MM.1S (cell line): ENCODE measurements at regions not wholly inside any gene's neighbourhood (a gene's known extent, or its start where the extent isn't known, plus 50 kb on each side); places are given as distances from the start of the nearest gene placed in this dataset.

Experiments used
- DNase-seq: peaks from one replicate; pipeline ENCODE4 v3.0.0-alpha.2; 2015
- H2AFZ ChIP-seq: fragments of 300-600 bp; sonication (generic); 2 replicates; pipeline ENCODE4 v1.6.0; 2016; ENCODE audit warnings: antibody characterized with exemption, low read length
- H3F3A ChIP-seq: fragments of 300-600 bp; sonication (generic); 2 replicates; pipeline ENCODE4 v1.6.1; 2016; ENCODE audit warnings: mild to moderate bottlenecking, antibody characterized with exemption, low read length, moderate library complexity, mixed read lengths; ENCODE audit not compliant: insufficient read depth
- H3K27ac ChIP-seq: fragments of 300-600 bp; sonication (generic); 2 replicates; pipeline ENCODE4 v1.5.1; 2016; ENCODE audit warnings: mild to moderate bottlenecking, low read length
- H3K27me3 ChIP-seq: fragments of 300-600 bp; sonication (generic); replicated peaks from 2 replicates; pipeline ENCODE4 v1.6.0; 2016; ENCODE audit warnings: low read length; ENCODE audit not compliant: insufficient read depth
- H3K36me3 ChIP-seq: fragments of 300-600 bp; sonication (generic); replicated peaks from 2 replicates; pipeline ENCODE4 v1.6.1; 2016; ENCODE audit warnings: mild to moderate bottlenecking, low read length, mixed read lengths; ENCODE audit not compliant: insufficient read depth
- H3K4me1 ChIP-seq: fragments of 300-600 bp; sonication (generic); 2 replicates; pipeline ENCODE4 v1.6.1; 2016; ENCODE audit warnings: low read length, mixed read lengths
- H3K4me2 ChIP-seq: fragments of 300-600 bp; sonication (generic); 2 replicates; pipeline ENCODE4 v1.6.0; 2016; ENCODE audit warnings: low read depth, low read length
- H3K4me3 ChIP-seq: fragments of 300-600 bp; sonication (generic); 2 replicates; pipeline ENCODE4 v1.5.1; 2016; ENCODE audit warnings: low read length, mixed read lengths
- H3K79me2 ChIP-seq: fragments of 300-600 bp; sonication (generic); 2 replicates; pipeline ENCODE4 v1.6.1; 2016; ENCODE audit warnings: mixed run types, low read length, mixed read lengths
- H3K9ac ChIP-seq: fragments of 300-600 bp; sonication (generic); 2 replicates; pipeline ENCODE4 v1.6.1; 2016; ENCODE audit warnings: low read length, mixed read lengths
- H3K9me2 ChIP-seq: fragments of 300-600 bp; sonication (generic); replicated peaks from 2 replicates; pipeline ENCODE4 v1.6.1; 2016; ENCODE audit warnings: mild to moderate bottlenecking, low read length, mixed read lengths; ENCODE audit not compliant: insufficient read depth
- H3K9me3 ChIP-seq: fragments of 300-600 bp; sonication (generic); replicated peaks from 2 replicates; pipeline ENCODE4 v1.6.1; 2016; ENCODE audit warnings: mild to moderate bottlenecking, low read length, mixed read lengths; ENCODE audit not compliant: insufficient read depth
- H4K20me1 ChIP-seq: fragments of 300-600 bp; sonication (generic); 2 replicates; pipeline ENCODE4 v1.6.1; 2016; ENCODE audit warnings: mild to moderate bottlenecking, low read length, moderate library complexity, mixed read lengths; ENCODE audit not compliant: insufficient read depth
- CTCF ChIP-seq: fragments of 300-600 bp; sonication (generic); IDR thresholded peaks from 2 replicates; pipeline ENCODE4 v1.5.1; 2016; ENCODE audit warnings: antibody characterized with exemption, low read length, mixed read lengths
- EZH2 ChIP-seq: fragments of 300-600 bp; sonication (generic); optimal IDR thresholded peaks from 2 replicates; pipeline ENCODE3; 2017; ENCODE audit warnings: low read depth, mild to moderate bottlenecking, antibody characterized with exemption, low read length, mixed read lengths
- EZH2phosphoT487 ChIP-seq: fragments of 300-600 bp; sonication (generic); IDR thresholded peaks from 2 replicates; pipeline ENCODE4 v1.6.1; 2018; ENCODE audit warnings: antibody characterized with exemption, low read length

- Histone ChIP-seq H3K36me3 (no peaks in the 10 kb centered on the region), H4K20me1 (no peaks in the 10 kb centered on the region), H3F3A (no peaks in the 10 kb centered on the region), H2AFZ (no peak overlapping the region), H3K27me3 (no peaks in the 10 kb centered on the region), H3K4me2 (no peak overlapping the region), H3K9me3 (no peaks in the 10 kb centered on the region), H3K79me2 (no peaks in the 10 kb centered on the region), H3K9me2 (no peaks in the 10 kb centered on the region), H3K4me1 (no peaks in the 10 kb centered on the region), H3K9ac (no peak overlapping the region), H3K27ac (no peak overlapping the region), H3K4me3 (no peak overlapping the region)
- DNase-seq: no peak
- TF ChIP-seq EZH2phosphoT487 (no peak), CTCF (no peak), EZH2 (no peak)
Measured at GRCh38 chr13:34349091-34349722, 531.3 kb downstream of the RFC3 start.

- Histone ChIP-seq H3K36me3 (no peaks in the 10 kb centered on the region), H3K4me1 (no peaks in the 10 kb centered on the region), H3K4me2 (no peak overlapping the region), H3K9me3 (no peaks in the 10 kb centered on the region), H3K9me2 (no peaks in the 10 kb centered on the region), H4K20me1 (no peaks in the 10 kb centered on the region), H3K27ac (no peak overlapping the region), H3K27me3 (no peaks in the 10 kb centered on the region), H3K79me2 (no peaks in the 10 kb centered on the region), H2AFZ (no peak overlapping the region), H3K9ac (no peak overlapping the region), H3K4me3 (no peak overlapping the region), H3F3A (no peaks in the 10 kb centered on the region)
- DNase-seq: no peak
- TF ChIP-seq CTCF (no peak), EZH2phosphoT487 (no peak), EZH2 (no peak)
Measured at GRCh38 chr13:34350671-34351070, 532.7 kb downstream of the RFC3 start.

- no peak for TF ChIP-seq EZH2phosphoT487
- TF ChIP-seq CTCF: no peak
- TF ChIP-seq EZH2: no peak
- DNase-seq: no peak
Measured at GRCh38 chr13:34351134-34351533, 533.2 kb downstream of the RFC3 start.

More at GRCh38 chr13:34351134-34351533, 533.2 kb downstream of the RFC3 start:
- Histone ChIP-seq H3K4me1 (no peaks in the 10 kb centered on the region), H2AFZ (no peak overlapping the region), H3K79me2 (no peaks in the 10 kb centered on the region), H3K27ac (no peak overlapping the region), H3K36me3 (no peaks in the 10 kb centered on the region), H3K9me3 (no peaks in the 10 kb centered on the region), H3F3A (no peaks in the 10 kb centered on the region), H3K4me3 (no peak overlapping the region), H3K27me3 (no peaks in the 10 kb centered on the region), H3K4me2 (no peak overlapping the region), H3K9me2 (no peaks in the 10 kb centered on the region), H4K20me1 (no peaks in the 10 kb centered on the region), H3K9ac (no peak overlapping the region)
